ENCODE measurements at regions not wholly inside any gene's neighbourhood (a gene's known extent, or its start where the extent isn't known, plus 50 kb on each side); places are given as distances from the start of the nearest gene placed in this dataset.

DNA sequence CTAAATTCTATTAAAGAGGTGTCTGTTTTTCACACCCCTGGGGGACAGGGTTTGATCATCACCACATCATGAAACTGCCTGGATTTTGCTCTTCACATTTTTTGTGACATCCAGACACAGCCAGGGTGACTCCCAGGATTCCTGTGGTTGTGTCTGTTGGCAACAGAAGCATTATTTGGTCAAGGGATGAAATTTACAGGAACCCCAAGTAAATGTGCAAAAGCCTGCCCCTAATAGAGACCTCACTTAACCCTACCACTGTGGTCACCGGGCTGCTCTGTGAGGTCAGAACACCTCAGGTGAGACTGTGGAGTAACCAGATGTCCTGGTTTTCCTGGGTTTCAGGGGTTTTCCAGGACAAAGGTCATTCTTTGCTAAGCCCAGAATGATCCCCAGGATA, 103.8 kb downstream of the DAD1 start:
- Histone ChIP-seq H3K4ac (replicated peaks; ENCODE audit: insufficient read length, low read depth, low read length) (no peak overlapping the region), H2AK5ac (ENCODE audit: low read depth, low read length) (no peak overlapping the region), H3K56ac (replicated peaks; ENCODE audit: insufficient read length, low read depth, low read length) (no peak overlapping the region), H3K9me3 (ENCODE audit: insufficient read depth in 2 of 2, low read depth in 1 of 2, low read length in 1 of 2) (no peaks in the 10 kb centered on the region), H3K23ac (ENCODE audit: insufficient read length) (no peak overlapping the region), H3K4me2 (ENCODE audit: insufficient read depth in 1 of 2, low read depth in 2 of 2, low read length in 2 of 2) (no peak overlapping the region), H4K20me1 (replicated peaks in 1 of 2; ENCODE audit: control insufficient read depth in 1 of 2, insufficient read depth in 2 of 2, low read length in 2 of 2) (no peaks in the 10 kb centered on the region), H4K8ac (ENCODE audit: extremely low read depth, insufficient read depth, low read length) (no peak overlapping the region), H3K4me3 (ENCODE audit: extremely low read depth in 1 of 4, insufficient read depth in 2 of 4, low read depth in 3 of 4, low read length in 4 of 4) (no peak overlapping the region), H2BK20ac (ENCODE audit: low read length) (no peak overlapping the region), H3K14ac (ENCODE audit: insufficient read length) (no peak overlapping the region), H3K4me1 (replicated peaks in 1 of 4; ENCODE audit: control insufficient read depth in 3 of 4, insufficient read depth in 4 of 4, low read length in 3 of 4) (peaks cover 0 to 3% (median under 1%) of the 10 kb centered on the region in 4 experiments; a peak in 3 of 7 replicates), H3K79me1 (ENCODE audit: low read depth, low read length) (no peaks in the 10 kb centered on the region), H3K36me3 (ENCODE audit: control insufficient read depth in 2 of 4, insufficient read depth in 4 of 4, low read length in 3 of 4) (no peaks in the 10 kb centered on the region), H3K27ac (ENCODE audit: low read depth, low read length) (no peak overlapping the region), H2AFZ (ENCODE audit: low read length) (no peak overlapping the region), H3K9ac (replicated peaks in 1 of 4; ENCODE audit: extremely low read depth in 1 of 4, low read depth in 3 of 4, low read length in 3 of 4) (no peak overlapping the region), H4K5ac (ENCODE audit: insufficient read length, low read depth, low read length) (no peak overlapping the region), H2BK5ac (ENCODE audit: low read depth, low read length) (no peak overlapping the region), H3K18ac (ENCODE audit: extremely low read depth, low read length) (no peak overlapping the region), H2BK120ac (replicated peaks; ENCODE audit: low read depth, low read length) (no peak overlapping the region), H3K79me2 (ENCODE audit: control insufficient read depth in 1 of 2, insufficient read depth in 2 of 2, low read length in 2 of 2) (no peaks in the 10 kb centered on the region), H3K27me3 (replicated peaks in 1 of 4; ENCODE audit: control insufficient read depth in 3 of 4, extremely low read depth in 1 of 4, insufficient read depth in 3 of 4, low read length in 3 of 4) (no peaks in the 10 kb centered on the region), H2BK12ac (ENCODE audit: low read depth, low read length) (no peak overlapping the region), H3K23me2 (ENCODE audit: low read depth, low read length) (no peaks in the 10 kb centered on the region), H2BK15ac (ENCODE audit: low read length) (no peak overlapping the region), H4K91ac (replicated peaks; ENCODE audit: insufficient read length, low read length) (no peak overlapping the region)
- ChIA-PET POLR2A (ENCODE audit: partially characterized antibody) (no interaction called here), CTCF (ENCODE audit: partially characterized antibody) (interaction anchor here (0.6 to 1.3 kb wide), 6 partner anchors 13 to 94 kb away, joined by 3 to 4 read pairs (median 3); no protein-coding TSS in a partner anchor)
- no peak for FAIRE-seq
- 77% methylated on average over 1 of the region's 1 CpG; no CpG with 5 or more reads in 1 of the 2 experiments for WGBS, 2 experiments (ENCODE audit: extremely low coverage in 1 of 2, insufficient coverage in 1 of 2, insufficient read length in 1 of 2, insufficient replicate concordance in 2 of 2, low coverage in 1 of 2, low lambda C conversion rate in 2 of 2, missing lambda C conversion rate in 1 of 2)
- no peak for DNase-seq (ENCODE audit: low read depth in 1 of 2, low spot score in 2 of 2)
- TF ChIP-seq SAP30 (IDR thresholded peaks at IDR 0.05; ENCODE audit: insufficient read depth, insufficient replicate concordance, low read length) (no peak), BACH1 (IDR thresholded peaks at IDR 0.05; ENCODE audit: low read length) (no peak), CBX8 (IDR thresholded peaks at IDR 0.05; ENCODE audit: borderline replicate concordance, low read depth, low read length) (no peak), NRF1 (IDR thresholded peaks at IDR 0.05; ENCODE audit: low read depth, low read length) (no peak), TBP (IDR thresholded peaks at IDR 0.05; ENCODE audit: low read depth, low read length) (no peak), POLR2AphosphoS5 (IDR thresholded peaks at IDR 0.05; ENCODE audit: low read depth, low read length) (no peak), RNF2 (IDR thresholded peaks at IDR 0.05; ENCODE audit: borderline replicate concordance, low read depth, low read length, missing control alignments, poor library complexity, severe bottlenecking) (no peak)
- TF ChIP-seq, protein P1, sequence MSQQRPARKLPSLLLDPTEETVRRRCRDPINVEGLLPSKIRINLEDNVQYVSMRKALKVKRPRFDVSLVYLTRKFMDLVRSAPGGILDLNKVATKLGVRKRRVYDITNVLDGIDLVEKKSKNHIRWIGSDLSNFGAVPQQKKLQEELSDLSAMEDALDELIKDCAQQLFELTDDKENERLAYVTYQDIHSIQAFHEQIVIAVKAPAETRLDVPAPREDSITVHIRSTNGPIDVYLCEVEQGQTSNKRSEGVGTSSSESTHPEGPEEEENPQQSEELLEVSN (IDR thresholded peaks at IDR 0.05) = no peak
- TF ChIP-seq, protein P2, sequence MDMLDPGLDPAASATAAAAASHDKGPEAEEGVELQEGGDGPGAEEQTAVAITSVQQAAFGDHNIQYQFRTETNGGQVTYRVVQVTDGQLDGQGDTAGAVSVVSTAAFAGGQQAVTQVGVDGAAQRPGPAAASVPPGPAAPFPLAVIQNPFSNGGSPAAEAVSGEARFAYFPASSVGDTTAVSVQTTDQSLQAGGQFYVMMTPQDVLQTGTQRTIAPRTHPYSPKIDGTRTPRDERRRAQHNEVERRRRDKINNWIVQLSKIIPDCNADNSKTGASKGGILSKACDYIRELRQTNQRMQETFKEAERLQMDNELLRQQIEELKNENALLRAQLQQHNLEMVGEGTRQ (IDR thresholded peaks at IDR 0.05; ENCODE audit: low read length) = no peak
